Stimulated activated CD4-positive, alpha-beta T cell treated with anti-CD3 and anti-CD28 coated beads, TNF-alpha, amount 100 ng/mL, for 48 hours (primary cell): ENCODE measurements at regions not wholly inside any gene's neighbourhood (a gene's known extent, or its start where the extent isn't known, plus 50 kb on each side); places are given as distances from the start of the nearest gene placed in this dataset.

Experiments
- DNase-seq, 3 donors: peaks; one replicate each; pipeline ENCODE4 v3.0.0-alpha.2; 2020; ENCODE audit warnings: low read depth in 3 of 3

- no peak for DNase-seq
These were observed 52.4 kb upstream of the SERINC1 start for GRCh38 chr6:122524056-122524455.

DNA sequence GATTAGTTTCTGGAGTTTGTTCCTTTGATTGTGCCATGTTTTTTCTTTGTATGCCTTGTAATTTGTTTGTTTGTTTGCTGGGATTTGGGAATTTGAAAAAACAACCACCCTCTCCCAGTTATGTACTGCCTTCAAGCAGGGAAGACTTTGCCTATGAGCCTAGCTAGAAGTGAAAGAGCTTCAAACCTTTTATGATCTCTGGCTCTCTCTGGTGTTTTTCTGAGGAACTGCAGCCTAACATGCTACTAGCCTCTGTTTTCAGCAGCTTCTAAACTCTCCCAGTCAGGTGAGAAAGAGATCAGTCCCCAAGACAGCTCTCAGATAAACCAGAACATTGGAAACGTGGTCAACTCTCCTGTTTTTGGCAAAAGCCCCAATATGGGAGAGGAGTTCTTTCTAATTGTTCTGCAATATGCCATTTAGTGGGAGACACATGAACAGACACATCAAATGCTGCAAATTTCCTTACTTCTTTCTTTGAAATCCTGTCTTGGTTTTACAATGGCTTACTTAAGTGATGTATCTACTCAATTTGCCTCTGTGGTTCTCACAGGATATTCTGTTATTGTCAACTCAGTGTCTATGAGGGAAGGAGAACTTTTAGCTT, 58.9 kb upstream of the SERINC1 start:
- peak in 2 of 3 donors; percentile 21 to 33 for DNase-seq

DNA sequence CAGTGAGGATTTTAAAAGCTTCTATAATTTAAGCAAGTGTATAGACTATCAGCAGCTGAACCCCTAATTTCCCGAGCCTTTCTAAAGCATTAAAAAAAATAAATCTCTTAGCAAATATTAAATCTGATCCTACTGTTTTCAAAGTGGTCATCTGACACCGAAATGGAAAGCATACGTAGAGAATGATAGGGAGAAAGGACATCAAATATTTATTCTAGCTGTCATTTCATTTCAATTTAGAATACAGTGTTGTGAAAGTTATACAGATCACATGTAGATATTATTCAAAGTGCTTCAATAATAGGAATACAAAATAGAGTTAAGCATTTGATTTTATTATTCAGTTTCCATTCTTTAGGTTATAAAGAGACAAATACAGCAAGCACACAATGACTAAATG, 61.9 kb upstream of the PKIB start:
- DNase-seq = no peak

DNA sequence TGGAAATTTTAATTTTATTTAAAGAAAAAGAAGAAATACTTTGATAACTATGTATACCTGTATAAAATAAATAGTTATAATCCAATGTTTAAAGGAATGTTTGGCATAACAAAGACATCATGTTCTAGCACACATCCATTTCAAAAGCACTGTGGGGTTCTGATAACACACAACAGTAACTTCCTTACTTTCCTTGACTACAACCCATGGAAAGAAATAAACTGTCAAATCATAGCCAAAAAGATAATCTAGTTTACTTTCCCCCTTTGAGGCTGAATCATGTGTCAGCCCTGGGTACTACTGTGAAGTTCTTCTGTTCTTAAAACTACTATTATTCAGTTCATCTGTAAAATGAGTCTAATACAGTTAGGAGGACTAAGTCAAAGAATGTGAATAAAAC, 61.4 kb upstream of the PKIB start:
- no peak for DNase-seq

GRCh38 chr6:122553697-122554096, 56.5 kb upstream of the PKIB start:
- no peak for DNase-seq

DNA sequence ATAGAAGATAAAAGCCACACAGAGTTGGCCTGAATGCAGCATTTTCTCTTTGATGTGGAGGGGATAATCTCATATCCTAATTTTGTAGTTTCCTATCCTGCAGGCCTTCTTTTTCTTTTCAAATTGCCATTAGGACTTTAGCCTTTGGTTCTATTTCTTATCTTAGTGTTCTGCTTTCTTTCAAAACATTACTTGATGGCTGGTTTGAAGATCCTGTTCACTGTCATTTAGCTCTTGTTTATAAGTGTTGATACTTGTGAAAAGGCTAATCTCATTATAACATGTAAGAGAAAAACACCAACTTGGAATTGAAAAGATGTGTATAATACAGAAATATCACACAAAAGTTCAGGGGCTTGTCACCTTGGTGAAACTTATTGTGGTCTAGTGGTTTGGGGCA, 54.6 kb upstream of the PKIB start:
- DNase-seq = no peak

- DNase-seq = no peak
These were observed 52.1 kb upstream of the PKIB start for GRCh38 chr6:122558080-122558479.
